Activated CD4-positive, alpha-beta memory T cell treated with anti-CD3 and anti-CD28 coated beads, Interleukin-2, amount 10 ng/mL, durations not matched to agents 7 days and 5 days (primary cell): ENCODE measurements at regions not wholly inside any gene's neighbourhood (a gene's known extent, or its start where the extent isn't known, plus 50 kb on each side); places are given as distances from the start of the nearest gene placed in this dataset.

Experiments
- CTCF ChIA-PET: fragments of 350-600 bp; sonication (Branson Sonifier 250); formaldehyde crosslinking; loops from one replicate; lab custom pipeline; 2021; ENCODE audit warnings: antibody characterized with exemption, inconsistent platforms; lab: Charles Lee
- POLR2A ChIA-PET: fragments of 350-600 bp; sonication (Branson Sonifier 250); formaldehyde crosslinking; loops from one replicate; lab custom pipeline; 2021; ENCODE audit warnings: antibody characterized with exemption; lab: Charles Lee
- DNase-seq: peaks from one replicate; pipeline ENCODE4 v3.0.0-alpha.2; 2020
- H3K27ac Mint-ChIP-seq: one replicate; pipeline ENCODE4 v1.8.0; 2021; ENCODE audit warnings: mild to moderate bottlenecking, mixed read lengths
- H3K27me3 Mint-ChIP-seq: one replicate; pipeline ENCODE4 v1.8.0; 2021; ENCODE audit warnings: mixed read lengths
- H3K36me3 Mint-ChIP-seq: one replicate; pipeline ENCODE4 v1.8.0; 2021; ENCODE audit warnings: low read depth, mixed read lengths
- H3K4me1 Mint-ChIP-seq: one replicate; pipeline ENCODE4 v1.8.0; 2021; ENCODE audit warnings: mixed read lengths
- H3K4me3 Mint-ChIP-seq: one replicate; pipeline ENCODE4 v1.8.0; 2021; ENCODE audit warnings: mild to moderate bottlenecking, mixed read lengths
- H3K9me3 Mint-ChIP-seq: one replicate; pipeline ENCODE4 v1.8.0; 2021; ENCODE audit warnings: mixed read lengths

- POLR2A ChIA-PET, result no interaction called here
- Mint-ChIP-seq H3K36me3 (no peaks in the 10 kb centered on the region), H3K4me3 (no peak overlapping the region), H3K27ac (no peak overlapping the region), H3K9me3 (no peaks in the 10 kb centered on the region), H3K27me3 (peaks cover 1% of the 10 kb centered on the region), H3K4me1 (no peaks in the 10 kb centered on the region)
- CTCF ChIA-PET, result no interaction called here
- no peak for DNase-seq
Observed at GRCh38 chr4:100294356-100294755, 104.1 kb upstream of the DDIT4L start.

- CTCF ChIA-PET, result no interaction called here
- Mint-ChIP-seq H3K4me3 (no peak overlapping the region), H3K36me3 (no peaks in the 10 kb centered on the region), H3K9me3 (no peaks in the 10 kb centered on the region), H3K4me1 (no peaks in the 10 kb centered on the region), H3K27me3 (peaks cover 6% of the 10 kb centered on the region), H3K27ac (no peak overlapping the region)
- DNase-seq, result no peak
- POLR2A ChIA-PET, result no interaction called here
Observed at GRCh38 chr4:100290585-100290984, 100.3 kb upstream of the DDIT4L start.

- Mint-ChIP-seq H3K27me3 (peaks cover 6% of the 10 kb centered on the region), H3K4me1 (no peaks in the 10 kb centered on the region), H3K27ac (no peak overlapping the region), H3K36me3 (no peaks in the 10 kb centered on the region), H3K9me3 (no peaks in the 10 kb centered on the region), H3K4me3 (no peak overlapping the region)
- no peak for DNase-seq
- CTCF ChIA-PET, result no interaction called here
- POLR2A ChIA-PET, result no interaction called here
Observed at GRCh38 chr4:100289946-100290345, 99.7 kb upstream of the DDIT4L start.

DNA sequence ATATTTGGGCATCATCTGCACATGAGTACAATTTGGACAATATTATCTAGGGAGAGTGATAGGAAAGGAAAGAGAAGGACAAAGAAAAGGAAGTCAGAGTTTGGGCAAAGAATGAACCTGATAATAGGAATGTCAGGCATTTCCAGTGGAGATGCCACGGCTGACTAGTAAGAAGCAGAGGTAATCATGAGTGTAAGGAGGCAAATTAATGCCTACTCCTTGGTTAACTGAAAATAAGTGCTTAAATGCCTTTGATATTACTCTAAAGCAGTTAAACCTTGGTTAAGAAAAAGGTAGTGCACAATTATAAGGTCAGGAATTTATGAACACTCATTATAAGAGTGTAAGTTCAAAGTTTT is 99.2 kb upstream of the DDIT4L start:
- Mint-ChIP-seq H3K4me1 (no peaks in the 10 kb centered on the region), H3K27ac (no peak overlapping the region), H3K36me3 (no peaks in the 10 kb centered on the region)

DNA sequence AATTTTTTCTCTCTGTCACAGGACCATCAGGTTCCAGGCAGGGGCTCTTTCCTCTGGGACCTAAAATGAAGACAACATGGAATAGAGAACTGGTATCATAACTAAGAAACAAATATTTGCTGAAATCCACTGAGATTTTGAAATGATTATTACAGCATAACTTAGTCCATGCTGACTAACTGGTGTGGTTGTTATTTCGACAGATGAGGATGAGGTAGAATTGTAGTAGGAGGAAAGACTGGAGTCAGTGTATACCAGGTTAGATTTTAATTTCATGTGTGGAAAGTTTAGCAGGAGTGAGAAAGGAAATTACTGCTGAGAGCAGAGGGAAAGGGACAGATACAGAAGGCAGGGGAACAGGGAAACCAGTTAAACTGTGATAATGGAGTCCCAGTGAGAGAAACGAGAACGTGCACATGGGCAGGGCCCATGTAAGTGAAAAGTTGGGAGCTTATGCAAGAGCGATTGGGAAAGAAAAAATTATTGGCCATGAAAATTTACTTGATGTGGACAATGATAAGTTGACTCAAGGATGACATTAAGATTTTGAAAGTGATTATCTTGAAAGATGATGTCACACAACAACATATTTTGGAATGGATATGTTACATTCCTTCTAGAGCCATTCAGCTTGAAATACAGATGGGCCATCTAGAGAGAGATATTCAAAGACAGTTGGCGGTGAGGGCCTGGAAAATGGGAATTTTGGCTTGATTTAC is 98.7 kb upstream of the DDIT4L start:
- Mint-ChIP-seq H3K27ac (no peak overlapping the region), H3K27me3 (peaks cover 8% of the 10 kb centered on the region), H3K4me1 (no peaks in the 10 kb centered on the region), H3K36me3 (no peaks in the 10 kb centered on the region), H3K4me3 (no peak overlapping the region), H3K9me3 (no peaks in the 10 kb centered on the region)
- no peak for DNase-seq
- CTCF ChIA-PET, result no interaction called here
- POLR2A ChIA-PET, result no interaction called here

More for the DNA sequence above, 99.2 kb upstream of the DDIT4L start:
- Mint-ChIP-seq H3K9me3 (no peaks in the 10 kb centered on the region), H3K4me3 (no peak overlapping the region), H3K27me3 (peaks cover 8% of the 10 kb centered on the region)
- POLR2A ChIA-PET, result no interaction called here
- DNase-seq, result no peak
- CTCF ChIA-PET, result no interaction called here

- H3K36me3 Mint-ChIP-seq, result no peaks in the 10 kb centered on the region
- no peak for DNase-seq
- CTCF ChIA-PET, result no interaction called here
- peaks cover 8% of the 10 kb centered on the region for H3K27me3 Mint-ChIP-seq
- no peak overlapping the region for H3K27ac Mint-ChIP-seq
- POLR2A ChIA-PET, result no interaction called here
- no peaks in the 10 kb centered on the region for H3K9me3 Mint-ChIP-seq
- H3K4me1 Mint-ChIP-seq, result no peaks in the 10 kb centered on the region
- no peak overlapping the region for H3K4me3 Mint-ChIP-seq
Observed at GRCh38 chr4:100288161-100288560, 97.9 kb upstream of the DDIT4L start.

DNA sequence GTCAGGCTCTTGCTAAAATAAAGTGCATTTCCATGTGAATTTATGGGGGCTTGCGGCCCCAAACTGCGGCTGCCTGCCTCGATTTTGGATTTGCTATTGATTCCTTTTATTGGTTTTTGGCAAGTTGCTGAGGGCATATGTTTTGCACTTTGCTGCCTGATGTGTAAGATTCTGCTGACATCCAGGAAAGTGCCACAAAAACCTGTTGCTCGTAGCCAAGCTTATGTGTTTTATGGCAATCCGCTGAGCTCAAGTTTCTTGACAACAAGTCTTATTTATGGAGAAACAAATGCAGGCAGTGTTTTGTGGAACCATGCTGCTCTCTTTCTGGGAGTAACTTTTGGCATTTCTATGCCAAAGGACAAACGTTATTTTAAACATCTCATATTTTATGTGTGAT is 97.3 kb upstream of the DDIT4L start:
- Mint-ChIP-seq H3K9me3 (no peaks in the 10 kb centered on the region), H3K36me3 (no peaks in the 10 kb centered on the region), H3K27me3 (peaks cover 8% of the 10 kb centered on the region), H3K4me1 (no peaks in the 10 kb centered on the region), H3K27ac (no peak overlapping the region), H3K4me3 (no peak overlapping the region)
- POLR2A ChIA-PET, result no interaction called here
- no peak for DNase-seq
- CTCF ChIA-PET, result no interaction called here

- POLR2A ChIA-PET, result no interaction called here
- CTCF ChIA-PET, result no interaction called here
- H3K9me3 Mint-ChIP-seq, result no peaks in the 10 kb centered on the region
- H3K4me1 Mint-ChIP-seq, result no peaks in the 10 kb centered on the region
- no peak overlapping the region for H3K27ac Mint-ChIP-seq
- no peak overlapping the region for H3K4me3 Mint-ChIP-seq
- peaks cover 8% of the 10 kb centered on the region for H3K27me3 Mint-ChIP-seq
- H3K36me3 Mint-ChIP-seq, result no peaks in the 10 kb centered on the region
- DNase-seq, result no peak
Observed at GRCh38 chr4:100286636-100287035, 96.4 kb upstream of the DDIT4L start.

DNA sequence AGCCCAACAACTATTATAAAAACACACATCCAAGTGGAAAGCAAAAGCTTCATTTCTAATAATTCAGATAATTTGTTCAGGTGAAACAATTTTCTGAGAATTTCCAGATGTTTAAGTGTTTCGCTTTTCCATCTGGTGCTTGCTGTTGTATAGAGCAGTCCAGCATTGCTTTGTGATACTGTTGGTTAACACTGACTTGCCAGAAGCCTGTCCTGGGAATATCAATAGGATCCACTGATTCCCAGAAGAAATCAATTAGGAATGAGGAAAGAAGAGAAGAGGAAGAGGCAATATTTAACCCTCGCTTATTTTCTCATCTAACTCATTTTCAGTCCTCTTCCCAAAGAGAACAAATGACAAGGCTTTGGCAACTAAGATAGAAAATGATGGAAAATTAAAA is 94.9 kb upstream of the DDIT4L start:
- no peak overlapping the region for H3K4me3 Mint-ChIP-seq
- H3K27me3 Mint-ChIP-seq, result peaks cover 12% of the 10 kb centered on the region
- ChIA-PET CTCF (no interaction called here), POLR2A (no interaction called here)
- no peak overlapping the region for H3K27ac Mint-ChIP-seq
- H3K9me3 Mint-ChIP-seq, result no peaks in the 10 kb centered on the region
- DNase-seq, result no peak
- H3K36me3 Mint-ChIP-seq, result no peaks in the 10 kb centered on the region
- no peaks in the 10 kb centered on the region for H3K4me1 Mint-ChIP-seq

DNA sequence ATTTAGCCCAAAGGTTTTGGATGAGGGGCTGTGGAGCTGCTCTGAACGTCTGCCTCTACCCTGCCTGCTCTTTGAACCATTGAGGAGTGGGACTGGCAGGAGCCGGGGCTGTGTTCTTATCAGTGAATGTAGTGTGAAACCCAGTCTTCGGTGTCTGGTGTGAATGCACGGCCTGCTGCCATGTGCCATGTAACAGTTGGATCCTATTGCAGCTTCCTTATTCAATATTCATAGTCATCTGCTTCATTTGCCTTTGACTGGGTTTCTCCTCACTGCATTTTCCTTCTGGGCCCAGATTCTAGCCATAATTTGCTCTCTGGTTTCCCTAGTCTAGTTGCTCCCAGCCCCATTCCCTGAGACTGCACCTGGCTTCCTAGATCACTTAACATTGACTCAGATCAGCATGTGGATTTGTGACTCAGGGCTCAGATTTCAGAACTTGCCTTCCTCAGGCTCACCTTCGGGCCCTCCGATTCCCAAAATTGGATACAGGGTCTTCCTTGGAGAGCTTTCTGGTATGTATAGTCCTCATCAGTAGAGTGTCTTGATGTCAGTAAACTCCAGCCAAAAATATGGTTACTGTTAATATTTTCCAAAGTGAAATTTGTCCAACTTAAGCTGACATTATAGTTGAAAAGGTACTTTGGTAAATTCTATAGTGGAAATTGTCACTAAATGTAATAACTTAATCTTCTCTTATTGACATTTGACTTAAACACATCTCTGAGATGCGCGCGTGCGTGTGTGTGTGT is 94.0 kb upstream of the DDIT4L start:
- no peak for DNase-seq
- Mint-ChIP-seq H3K27ac (no peak overlapping the region), H3K36me3 (no peaks in the 10 kb centered on the region), H3K4me1 (no peaks in the 10 kb centered on the region), H3K4me3 (no peak overlapping the region), H3K9me3 (no peaks in the 10 kb centered on the region), H3K27me3 (peaks cover 13% of the 10 kb centered on the region)
- ChIA-PET POLR2A (no interaction called here), CTCF (no interaction called here)

GRCh38 chr4:100280807-100281206 is 90.5 kb upstream of the DDIT4L start:
- CTCF ChIA-PET, result no interaction called here
- POLR2A ChIA-PET, result no interaction called here
- Mint-ChIP-seq H3K36me3 (no peaks in the 10 kb centered on the region), H3K27ac (no peak overlapping the region), H3K4me1 (no peaks in the 10 kb centered on the region), H3K4me3 (no peak overlapping the region), H3K27me3 (peaks cover 10% of the 10 kb centered on the region), H3K9me3 (no peaks in the 10 kb centered on the region)
- no peak for DNase-seq

GRCh38 chr4:100278567-100278966 is 88.3 kb upstream of the DDIT4L start:
- DNase-seq, result no peak
- H3K36me3 Mint-ChIP-seq, result no peaks in the 10 kb centered on the region

DNA sequence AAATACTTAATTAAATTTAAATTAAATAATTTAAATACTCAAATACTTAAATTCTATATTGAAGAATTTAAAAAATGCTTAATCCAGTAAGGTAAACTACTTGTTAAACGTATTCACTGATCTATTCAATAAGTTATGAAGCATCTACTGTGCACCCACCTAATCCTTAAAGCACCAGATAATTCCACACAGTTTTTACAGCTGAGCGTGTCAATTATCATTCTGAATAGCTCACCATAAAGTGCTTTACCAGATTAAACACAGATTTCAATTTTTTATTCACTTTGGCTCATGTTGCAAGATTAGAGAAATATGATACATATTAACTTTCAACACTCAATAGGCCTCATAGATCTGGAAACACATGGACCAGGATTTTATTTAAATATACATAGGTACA is 79.2 kb upstream of the DDIT4L start:
- H3K36me3 Mint-ChIP-seq, result no peaks in the 10 kb centered on the region
- no peak overlapping the region for H3K27ac Mint-ChIP-seq
- DNase-seq, result no peak
- no peaks in the 10 kb centered on the region for H3K4me1 Mint-ChIP-seq
- no peaks in the 10 kb centered on the region for H3K9me3 Mint-ChIP-seq
- ChIA-PET CTCF (no interaction called here), POLR2A (no interaction called here)
- peaks cover 2% of the 10 kb centered on the region for H3K27me3 Mint-ChIP-seq
- H3K4me3 Mint-ChIP-seq, result no peak overlapping the region

More at GRCh38 chr4:100278567-100278966, 88.3 kb upstream of the DDIT4L start:
- Mint-ChIP-seq H3K4me1 (no peaks in the 10 kb centered on the region), H3K9me3 (no peaks in the 10 kb centered on the region), H3K4me3 (no peak overlapping the region), H3K27ac (no peak overlapping the region), H3K27me3 (peaks cover 8% of the 10 kb centered on the region)
- CTCF ChIA-PET, result no interaction called here
- POLR2A ChIA-PET, result no interaction called here

GRCh38 chr4:100268789-100269188 is 78.5 kb upstream of the DDIT4L start:
- Mint-ChIP-seq H3K36me3 (no peaks in the 10 kb centered on the region), H3K4me1 (no peaks in the 10 kb centered on the region), H3K4me3 (no peak overlapping the region), H3K9me3 (no peaks in the 10 kb centered on the region), H3K27ac (no peak overlapping the region), H3K27me3 (peaks cover 2% of the 10 kb centered on the region)
- ChIA-PET CTCF (no interaction called here), POLR2A (no interaction called here)
- DNase-seq, result no peak
